OCI-LY1 (cell line): ENCODE measurements at regions not wholly inside any gene's neighbourhood (a gene's known extent, or its start where the extent isn't known, plus 50 kb on each side); places are given as distances from the start of the nearest gene placed in this dataset.

Experiments used
- EZH2 ChIP-seq: fragments of 200-600 bp; sonication (generic), shearing (Covaris generic); IDR thresholded peaks from 2 replicates; pipeline ENCODE4 v1.8.0; 2017; ENCODE audit warnings: borderline replicate concordance, mixed run types, mild to moderate bottlenecking, antibody characterized with exemption, low read length, moderate library complexity, mixed read lengths
- TF ChIP-seq, protein P1 (sequence below): fragments of 200-600 bp; sonication (generic), shearing (Covaris generic); IDR thresholded peaks from 2 replicates; pipeline ENCODE4 v1.5.1; 2017; ENCODE audit warnings: mild to moderate bottlenecking, antibody characterized with exemption, low read length, moderate library complexity, mixed read lengths

DNA sequence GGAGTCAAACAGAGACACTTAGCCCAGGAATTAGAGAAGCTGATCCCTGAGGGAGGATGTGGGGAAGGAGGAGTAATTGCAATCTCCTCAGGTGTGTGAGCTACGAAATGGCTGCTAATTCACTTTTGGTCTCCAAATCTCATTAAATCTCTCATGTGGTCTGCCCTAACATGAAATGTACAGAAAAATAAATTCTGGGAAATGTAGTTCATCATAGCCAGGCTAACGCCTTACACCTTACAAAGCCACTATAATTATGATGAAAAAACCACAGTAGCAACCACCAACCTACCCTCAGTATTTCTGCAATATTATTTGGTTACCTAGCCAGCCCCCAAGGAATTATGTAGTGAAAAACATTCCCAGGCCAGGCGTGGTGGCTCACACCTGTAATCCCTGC, 354.0 kb downstream of the TMEM167A start:
- TF ChIP-seq, protein P1, sequence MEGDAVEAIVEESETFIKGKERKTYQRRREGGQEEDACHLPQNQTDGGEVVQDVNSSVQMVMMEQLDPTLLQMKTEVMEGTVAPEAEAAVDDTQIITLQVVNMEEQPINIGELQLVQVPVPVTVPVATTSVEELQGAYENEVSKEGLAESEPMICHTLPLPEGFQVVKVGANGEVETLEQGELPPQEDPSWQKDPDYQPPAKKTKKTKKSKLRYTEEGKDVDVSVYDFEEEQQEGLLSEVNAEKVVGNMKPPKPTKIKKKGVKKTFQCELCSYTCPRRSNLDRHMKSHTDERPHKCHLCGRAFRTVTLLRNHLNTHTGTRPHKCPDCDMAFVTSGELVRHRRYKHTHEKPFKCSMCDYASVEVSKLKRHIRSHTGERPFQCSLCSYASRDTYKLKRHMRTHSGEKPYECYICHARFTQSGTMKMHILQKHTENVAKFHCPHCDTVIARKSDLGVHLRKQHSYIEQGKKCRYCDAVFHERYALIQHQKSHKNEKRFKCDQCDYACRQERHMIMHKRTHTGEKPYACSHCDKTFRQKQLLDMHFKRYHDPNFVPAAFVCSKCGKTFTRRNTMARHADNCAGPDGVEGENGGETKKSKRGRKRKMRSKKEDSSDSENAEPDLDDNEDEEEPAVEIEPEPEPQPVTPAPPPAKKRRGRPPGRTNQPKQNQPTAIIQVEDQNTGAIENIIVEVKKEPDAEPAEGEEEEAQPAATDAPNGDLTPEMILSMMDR: no peak
- no peak for TF ChIP-seq EZH2
